ENCODE measurements at regions not wholly inside any gene's neighbourhood (a gene's known extent, or its start where the extent isn't known, plus 50 kb on each side); places are given as distances from the start of the nearest gene placed in this dataset.

DNA sequence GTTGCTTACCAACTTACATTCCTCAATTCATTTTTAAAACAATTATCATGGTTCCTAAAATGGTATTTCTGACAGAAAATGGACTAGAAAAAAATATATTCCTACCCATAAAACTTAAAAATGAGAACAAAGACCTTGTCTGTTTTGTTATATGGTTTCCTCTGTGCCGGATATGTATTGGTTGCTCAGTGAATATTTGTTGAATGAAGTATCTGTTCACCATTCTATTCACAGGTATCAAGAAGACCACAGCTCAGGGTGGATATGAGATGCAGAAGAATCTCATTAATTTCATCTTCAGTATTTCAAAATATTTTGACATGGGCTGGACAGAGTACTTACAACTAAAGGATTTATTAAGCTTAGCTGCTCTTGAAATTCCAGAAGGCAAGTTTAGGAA lies 58.1 kb downstream of the TUSC7 start:
- TF ChIP-seq PPARA (CRISPR knock-in tag; IDR thresholded peaks at IDR 0.05; ENCODE audit: borderline replicate concordance) = no peak
- no peak for TF ChIP-seq RARB (CRISPR knock-in tag; IDR thresholded peaks at IDR 0.05)
- TF ChIP-seq, protein P1, sequence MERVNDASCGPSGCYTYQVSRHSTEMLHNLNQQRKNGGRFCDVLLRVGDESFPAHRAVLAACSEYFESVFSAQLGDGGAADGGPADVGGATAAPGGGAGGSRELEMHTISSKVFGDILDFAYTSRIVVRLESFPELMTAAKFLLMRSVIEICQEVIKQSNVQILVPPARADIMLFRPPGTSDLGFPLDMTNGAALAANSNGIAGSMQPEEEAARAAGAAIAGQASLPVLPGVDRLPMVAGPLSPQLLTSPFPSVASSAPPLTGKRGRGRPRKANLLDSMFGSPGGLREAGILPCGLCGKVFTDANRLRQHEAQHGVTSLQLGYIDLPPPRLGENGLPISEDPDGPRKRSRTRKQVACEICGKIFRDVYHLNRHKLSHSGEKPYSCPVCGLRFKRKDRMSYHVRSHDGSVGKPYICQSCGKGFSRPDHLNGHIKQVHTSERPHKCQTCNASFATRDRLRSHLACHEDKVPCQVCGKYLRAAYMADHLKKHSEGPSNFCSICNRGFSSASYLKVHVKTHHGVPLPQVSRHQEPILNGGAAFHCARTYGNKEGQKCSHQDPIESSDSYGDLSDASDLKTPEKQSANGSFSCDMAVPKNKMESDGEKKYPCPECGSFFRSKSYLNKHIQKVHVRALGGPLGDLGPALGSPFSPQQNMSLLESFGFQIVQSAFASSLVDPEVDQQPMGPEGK (CRISPR knock-in tag; IDR thresholded peaks at IDR 0.05; ENCODE audit: borderline replicate concordance) = no peak
- no peak for TF ChIP-seq ARNTL (CRISPR knock-in tag; IDR thresholded peaks at IDR 0.05; ENCODE audit: borderline replicate concordance, low read depth)
- TF ChIP-seq, protein P2, sequence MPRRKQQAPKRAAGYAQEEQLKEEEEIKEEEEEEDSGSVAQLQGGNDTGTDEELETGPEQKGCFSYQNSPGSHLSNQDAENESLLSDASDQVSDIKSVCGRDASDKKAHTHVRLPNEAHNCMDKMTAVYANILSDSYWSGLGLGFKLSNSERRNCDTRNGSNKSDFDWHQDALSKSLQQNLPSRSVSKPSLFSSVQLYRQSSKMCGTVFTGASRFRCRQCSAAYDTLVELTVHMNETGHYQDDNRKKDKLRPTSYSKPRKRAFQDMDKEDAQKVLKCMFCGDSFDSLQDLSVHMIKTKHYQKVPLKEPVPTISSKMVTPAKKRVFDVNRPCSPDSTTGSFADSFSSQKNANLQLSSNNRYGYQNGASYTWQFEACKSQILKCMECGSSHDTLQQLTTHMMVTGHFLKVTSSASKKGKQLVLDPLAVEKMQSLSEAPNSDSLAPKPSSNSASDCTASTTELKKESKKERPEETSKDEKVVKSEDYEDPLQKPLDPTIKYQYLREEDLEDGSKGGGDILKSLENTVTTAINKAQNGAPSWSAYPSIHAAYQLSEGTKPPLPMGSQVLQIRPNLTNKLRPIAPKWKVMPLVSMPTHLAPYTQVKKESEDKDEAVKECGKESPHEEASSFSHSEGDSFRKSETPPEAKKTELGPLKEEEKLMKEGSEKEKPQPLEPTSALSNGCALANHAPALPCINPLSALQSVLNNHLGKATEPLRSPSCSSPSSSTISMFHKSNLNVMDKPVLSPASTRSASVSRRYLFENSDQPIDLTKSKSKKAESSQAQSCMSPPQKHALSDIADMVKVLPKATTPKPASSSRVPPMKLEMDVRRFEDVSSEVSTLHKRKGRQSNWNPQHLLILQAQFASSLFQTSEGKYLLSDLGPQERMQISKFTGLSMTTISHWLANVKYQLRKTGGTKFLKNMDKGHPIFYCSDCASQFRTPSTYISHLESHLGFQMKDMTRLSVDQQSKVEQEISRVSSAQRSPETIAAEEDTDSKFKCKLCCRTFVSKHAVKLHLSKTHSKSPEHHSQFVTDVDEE (CRISPR knock-in tag; IDR thresholded peaks at IDR 0.05) = no peak
- TF ChIP-seq, protein P3, sequence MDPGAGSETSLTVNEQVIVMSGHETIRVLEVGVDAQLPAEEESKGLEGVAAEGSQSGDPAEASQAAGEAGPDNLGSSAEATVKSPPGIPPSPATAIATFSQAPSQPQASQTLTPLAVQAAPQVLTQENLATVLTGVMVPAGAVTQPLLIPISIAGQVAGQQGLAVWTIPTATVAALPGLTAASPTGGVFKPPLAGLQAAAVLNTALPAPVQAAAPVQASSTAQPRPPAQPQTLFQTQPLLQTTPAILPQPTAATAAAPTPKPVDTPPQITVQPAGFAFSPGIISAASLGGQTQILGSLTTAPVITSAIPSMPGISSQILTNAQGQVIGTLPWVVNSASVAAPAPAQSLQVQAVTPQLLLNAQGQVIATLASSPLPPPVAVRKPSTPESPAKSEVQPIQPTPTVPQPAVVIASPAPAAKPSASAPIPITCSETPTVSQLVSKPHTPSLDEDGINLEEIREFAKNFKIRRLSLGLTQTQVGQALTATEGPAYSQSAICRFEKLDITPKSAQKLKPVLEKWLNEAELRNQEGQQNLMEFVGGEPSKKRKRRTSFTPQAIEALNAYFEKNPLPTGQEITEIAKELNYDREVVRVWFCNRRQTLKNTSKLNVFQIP (CRISPR knock-in tag; IDR thresholded peaks at IDR 0.05; ENCODE audit: borderline replicate concordance, low read depth) = no peak
- no peak for TF ChIP-seq ZFP30 (CRISPR knock-in tag; IDR thresholded peaks at IDR 0.05)
- TF ChIP-seq, protein P4, sequence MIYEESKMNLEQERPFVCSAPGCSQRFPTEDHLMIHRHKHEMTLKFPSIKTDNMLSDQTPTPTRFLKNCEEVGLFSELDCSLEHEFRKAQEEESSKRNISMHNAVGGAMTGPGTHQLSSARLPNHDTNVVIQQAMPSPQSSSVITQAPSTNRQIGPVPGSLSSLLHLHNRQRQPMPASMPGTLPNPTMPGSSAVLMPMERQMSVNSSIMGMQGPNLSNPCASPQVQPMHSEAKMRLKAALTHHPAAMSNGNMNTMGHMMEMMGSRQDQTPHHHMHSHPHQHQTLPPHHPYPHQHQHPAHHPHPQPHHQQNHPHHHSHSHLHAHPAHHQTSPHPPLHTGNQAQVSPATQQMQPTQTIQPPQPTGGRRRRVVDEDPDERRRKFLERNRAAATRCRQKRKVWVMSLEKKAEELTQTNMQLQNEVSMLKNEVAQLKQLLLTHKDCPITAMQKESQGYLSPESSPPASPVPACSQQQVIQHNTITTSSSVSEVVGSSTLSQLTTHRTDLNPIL (CRISPR knock-in tag; IDR thresholded peaks at IDR 0.05; ENCODE audit: low read depth) = no peak
- TF ChIP-seq TCF4 (CRISPR knock-in tag; IDR thresholded peaks at IDR 0.05; ENCODE audit: borderline replicate concordance) = no peak
- TF ChIP-seq, protein P5, sequence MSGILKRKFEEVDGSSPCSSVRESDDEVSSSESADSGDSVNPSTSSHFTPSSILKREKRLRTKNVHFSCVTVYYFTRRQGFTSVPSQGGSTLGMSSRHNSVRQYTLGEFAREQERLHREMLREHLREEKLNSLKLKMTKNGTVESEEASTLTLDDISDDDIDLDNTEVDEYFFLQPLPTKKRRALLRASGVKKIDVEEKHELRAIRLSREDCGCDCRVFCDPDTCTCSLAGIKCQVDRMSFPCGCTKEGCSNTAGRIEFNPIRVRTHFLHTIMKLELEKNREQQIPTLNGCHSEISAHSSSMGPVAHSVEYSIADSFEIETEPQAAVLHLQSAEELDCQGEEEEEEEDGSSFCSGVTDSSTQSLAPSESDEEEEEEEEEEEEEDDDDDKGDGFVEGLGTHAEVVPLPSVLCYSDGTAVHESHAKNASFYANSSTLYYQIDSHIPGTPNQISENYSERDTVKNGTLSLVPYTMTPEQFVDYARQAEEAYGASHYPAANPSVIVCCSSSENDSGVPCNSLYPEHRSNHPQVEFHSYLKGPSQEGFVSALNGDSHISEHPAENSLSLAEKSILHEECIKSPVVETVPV (CRISPR knock-in tag; IDR thresholded peaks at IDR 0.05) = no peak
- no peak for TF ChIP-seq ISL1 (CRISPR knock-in tag; IDR thresholded peaks at IDR 0.05)
- TF ChIP-seq ZC3H10 (CRISPR knock-in tag; IDR thresholded peaks at IDR 0.05) = no peak
- TF ChIP-seq ZNF8 (CRISPR knock-in tag; IDR thresholded peaks at IDR 0.05) = no peak
- no peak for TF ChIP-seq ZNF565 (CRISPR knock-in tag; conservative IDR thresholded peaks at IDR 0.05; ENCODE audit: low read depth)

Data from SK-N-SH treated with all-trans-retinoic acid at 6 μM for 48 hours (cell line).